GM13976 (cell line): ENCODE measurements at regions not wholly inside any gene's neighbourhood (a gene's known extent, or its start where the extent isn't known, plus 50 kb on each side); places are given as distances from the start of the nearest gene placed in this dataset.

Experiments used
- DNase-seq: peaks from one replicate; pipeline ENCODE4 v3.0.0; 2012; ENCODE audit warnings: low spot score
- in situ Hi-C: fragments of 300-500 bp; cut with MboI; formaldehyde crosslinking; loops from one replicate; pipeline ENCODE4 v1.12.0; 2022; ENCODE audit warnings: low sequenced_read_pairs, mixed read lengths, inconsistent platforms; ENCODE audit not compliant: unreplicated experiment
- TF ChIP-seq, protein P1 (sequence below): IDR thresholded peaks from 2 replicates; pipeline ENCODE4 v1.5.1; 2012; ENCODE audit warnings: borderline replicate concordance, mild to moderate bottlenecking; ENCODE audit not compliant: insufficient read depth; ENCODE audit errors: extremely low read depth, missing control alignments, control extremely low read depth

DNA sequence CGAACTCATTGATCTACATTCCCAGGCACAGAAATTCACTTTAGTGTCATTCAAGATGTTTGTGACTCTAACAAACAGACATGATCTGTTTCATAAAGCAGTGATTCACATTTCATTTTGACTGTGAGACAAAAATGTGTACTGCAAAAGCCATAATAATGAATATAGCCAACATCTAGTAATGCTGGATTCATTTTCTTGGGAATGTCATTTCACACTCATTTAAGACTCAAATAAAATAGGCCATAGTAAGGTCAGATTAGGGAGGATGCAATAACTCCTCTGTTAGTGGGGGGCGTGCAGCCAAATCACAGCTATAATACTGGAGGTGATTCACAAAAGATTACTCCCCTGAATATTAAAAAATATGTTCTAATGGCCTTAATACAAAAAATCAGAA, 566.6 kb upstream of the ZWINT start:
- no peak for DNase-seq
- in situ Hi-C loops: no loop called here
- TF ChIP-seq, protein P1, sequence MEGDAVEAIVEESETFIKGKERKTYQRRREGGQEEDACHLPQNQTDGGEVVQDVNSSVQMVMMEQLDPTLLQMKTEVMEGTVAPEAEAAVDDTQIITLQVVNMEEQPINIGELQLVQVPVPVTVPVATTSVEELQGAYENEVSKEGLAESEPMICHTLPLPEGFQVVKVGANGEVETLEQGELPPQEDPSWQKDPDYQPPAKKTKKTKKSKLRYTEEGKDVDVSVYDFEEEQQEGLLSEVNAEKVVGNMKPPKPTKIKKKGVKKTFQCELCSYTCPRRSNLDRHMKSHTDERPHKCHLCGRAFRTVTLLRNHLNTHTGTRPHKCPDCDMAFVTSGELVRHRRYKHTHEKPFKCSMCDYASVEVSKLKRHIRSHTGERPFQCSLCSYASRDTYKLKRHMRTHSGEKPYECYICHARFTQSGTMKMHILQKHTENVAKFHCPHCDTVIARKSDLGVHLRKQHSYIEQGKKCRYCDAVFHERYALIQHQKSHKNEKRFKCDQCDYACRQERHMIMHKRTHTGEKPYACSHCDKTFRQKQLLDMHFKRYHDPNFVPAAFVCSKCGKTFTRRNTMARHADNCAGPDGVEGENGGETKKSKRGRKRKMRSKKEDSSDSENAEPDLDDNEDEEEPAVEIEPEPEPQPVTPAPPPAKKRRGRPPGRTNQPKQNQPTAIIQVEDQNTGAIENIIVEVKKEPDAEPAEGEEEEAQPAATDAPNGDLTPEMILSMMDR: no peak

- in situ Hi-C loops: no loop called here
- TF ChIP-seq, protein P1: no peak
- DNase-seq: no peak
These were observed 559.7 kb upstream of the ZWINT start for GRCh38 chr10:56920601-56921261.

GRCh38 chr10:56912043-56912442, 551.0 kb upstream of the ZWINT start:
- DNase-seq: no peak
- TF ChIP-seq, protein P1: no peak
- in situ Hi-C loops: no loop called here

DNA sequence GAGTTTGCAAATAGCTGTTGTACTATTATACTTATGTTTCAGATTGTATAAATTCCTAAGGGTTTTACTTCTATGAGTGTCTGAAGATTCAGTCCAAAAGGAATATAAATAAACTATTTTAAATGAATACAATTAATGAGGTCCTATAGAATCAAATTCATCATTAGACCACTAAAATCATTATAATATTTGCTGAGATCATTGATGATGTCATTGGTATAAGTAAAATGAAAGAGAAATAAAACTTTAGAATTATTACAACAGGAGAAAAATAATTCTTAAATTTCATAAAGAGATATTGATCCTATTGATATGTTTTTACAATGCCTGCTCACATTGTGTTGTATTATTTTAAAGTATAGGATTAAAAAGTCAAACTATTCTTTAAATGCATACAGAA, 544.0 kb upstream of the ZWINT start:
- TF ChIP-seq, protein P1: no peak
- in situ Hi-C loops: no loop called here
- no peak for DNase-seq

DNA sequence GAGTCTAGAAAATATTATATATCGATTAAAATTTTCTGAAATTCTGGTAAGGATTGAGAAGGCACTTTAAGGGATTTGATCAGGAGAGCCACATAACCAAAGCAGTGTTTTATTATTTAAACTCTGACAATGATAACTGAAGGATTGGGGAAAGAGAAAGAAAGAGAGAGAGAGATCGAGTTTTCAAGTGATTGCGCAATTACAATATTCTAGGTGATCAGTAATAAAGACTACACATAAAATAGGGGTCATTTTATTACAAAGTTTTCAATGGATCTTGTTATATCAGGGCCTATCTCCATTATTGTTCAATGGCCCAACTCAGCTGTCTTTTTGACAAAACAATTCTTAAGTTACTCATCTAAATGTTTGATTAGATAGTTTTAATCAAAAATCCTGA, 541.5 kb upstream of the ZWINT start:
- TF ChIP-seq, protein P1: no peak
- DNase-seq: no peak
- in situ Hi-C loops: no loop called here

GRCh38 chr10:56895306-56895705, 534.2 kb upstream of the ZWINT start:
- TF ChIP-seq, protein P1: no peak
- no peak for DNase-seq
- in situ Hi-C loops: no loop called here

DNA sequence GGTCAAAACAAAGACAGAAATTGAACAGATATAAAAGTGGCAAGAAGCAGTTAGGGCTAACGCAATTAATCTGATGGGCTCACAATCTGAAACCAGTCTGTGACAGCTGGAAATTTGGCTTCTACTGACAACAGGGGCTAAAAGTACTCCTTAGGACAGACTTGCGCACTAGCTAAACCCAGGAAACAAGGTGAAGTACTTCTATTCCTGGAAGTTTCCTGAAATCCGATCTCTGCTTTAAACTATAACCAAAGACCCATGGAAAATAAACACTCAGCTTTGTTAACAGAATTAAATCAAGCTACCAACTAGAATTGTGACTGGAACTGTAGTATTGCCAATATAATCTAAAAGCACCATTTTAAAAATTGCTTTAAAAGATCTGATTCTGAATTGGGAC, 520.2 kb upstream of the ZWINT start:
- TF ChIP-seq, protein P1: no peak
- in situ Hi-C loops: no loop called here
- DNase-seq: no peak
